ENCODE measurements at regions not wholly inside any gene's neighbourhood (a gene's known extent, or its start where the extent isn't known, plus 50 kb on each side); places are given as distances from the start of the nearest gene placed in this dataset.
"Not testable (repeated sequence)": the region's sequence is repeated elsewhere in the genome, so short reads cannot be mapped to it uniquely, and the experiment has no call there.

GRCh38 chr12:73677520-73678291 lies 859.9 kb upstream of the ATXN7L3B start:
- no peak for DNase-seq (ENCODE audit: low read depth)

GRCh38 chr12:73678335-73678734 lies 859.3 kb upstream of the ATXN7L3B start:
- no peak for DNase-seq (ENCODE audit: low read depth)

- no peak for DNase-seq (ENCODE audit: low read depth)
Measured at GRCh38 chr12:73699318-73699717, 838.3 kb upstream of the ATXN7L3B start.

GRCh38 chr12:73714655-73715054 lies 823.0 kb upstream of the ATXN7L3B start:
- DNase-seq (ENCODE audit: low read depth) = no peak

- not testable (repeated sequence) for DNase-seq (ENCODE audit: low read depth)
Measured at GRCh38 chr12:73716143-73716542, 821.5 kb upstream of the ATXN7L3B start.

DNA sequence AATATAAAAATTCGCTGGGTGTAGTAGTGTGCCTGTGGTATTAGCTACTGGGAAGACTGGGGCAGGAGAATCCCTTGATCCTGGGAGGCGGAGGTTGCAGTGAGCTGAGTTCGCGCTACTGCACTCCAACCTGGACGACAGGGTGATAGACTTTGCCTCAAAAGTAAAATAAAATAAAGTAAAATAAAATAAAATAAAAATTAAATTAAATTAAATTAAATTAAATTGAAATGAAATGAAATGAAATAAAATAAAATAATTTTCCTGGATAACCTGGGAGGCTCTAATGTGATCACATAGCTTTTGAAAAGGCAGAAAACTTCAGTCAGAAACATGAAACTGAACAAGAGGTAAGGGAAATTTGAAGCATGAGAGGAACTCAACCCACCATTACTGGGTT lies 818.4 kb upstream of the ATXN7L3B start:
- DNase-seq (ENCODE audit: low read depth) = no peak

- no peak for DNase-seq (ENCODE audit: low read depth)
Measured at GRCh38 chr12:73726881-73727280, 810.8 kb upstream of the ATXN7L3B start.

DNA sequence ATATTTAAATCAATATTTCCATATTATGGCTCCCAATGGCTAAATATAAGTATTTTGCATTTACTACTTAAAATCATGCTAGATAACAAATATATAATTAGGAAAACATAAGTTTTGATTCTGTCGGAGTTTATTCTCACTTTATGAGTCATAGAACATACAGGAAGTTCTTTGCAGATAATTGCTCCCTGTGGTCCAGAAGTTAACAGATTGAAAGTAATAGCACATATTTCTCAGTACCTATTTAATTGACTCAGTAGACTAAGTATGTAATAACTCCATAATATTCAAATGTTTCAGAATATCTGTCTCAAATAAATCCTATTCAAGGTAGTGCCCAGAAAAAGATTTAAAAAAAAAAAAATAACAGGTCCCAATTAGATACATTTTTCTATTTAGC lies 806.0 kb upstream of the ATXN7L3B start:
- DNase-seq (ENCODE audit: low read depth) = no peak

DNA sequence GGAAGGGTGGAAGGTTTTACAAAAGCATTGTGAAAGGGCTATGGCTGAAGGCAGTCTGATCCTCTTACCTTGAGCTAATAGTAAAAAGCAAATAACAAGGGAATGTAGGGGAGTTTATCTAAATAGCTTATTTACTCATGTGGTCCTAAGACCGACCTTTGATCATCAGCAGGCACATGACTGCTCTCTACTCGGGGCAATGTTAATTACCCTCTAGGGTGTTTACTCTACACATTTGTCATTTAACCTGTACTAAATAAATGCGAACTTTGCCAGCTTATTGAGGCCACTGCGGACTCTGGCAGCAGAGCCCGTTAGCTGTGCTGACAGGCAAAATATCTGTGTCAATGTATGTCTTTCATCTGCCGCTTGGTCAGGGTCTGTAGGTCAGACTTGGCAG lies 768.3 kb upstream of the ATXN7L3B start:
- DNase-seq (ENCODE audit: low read depth) = no peak

DNA sequence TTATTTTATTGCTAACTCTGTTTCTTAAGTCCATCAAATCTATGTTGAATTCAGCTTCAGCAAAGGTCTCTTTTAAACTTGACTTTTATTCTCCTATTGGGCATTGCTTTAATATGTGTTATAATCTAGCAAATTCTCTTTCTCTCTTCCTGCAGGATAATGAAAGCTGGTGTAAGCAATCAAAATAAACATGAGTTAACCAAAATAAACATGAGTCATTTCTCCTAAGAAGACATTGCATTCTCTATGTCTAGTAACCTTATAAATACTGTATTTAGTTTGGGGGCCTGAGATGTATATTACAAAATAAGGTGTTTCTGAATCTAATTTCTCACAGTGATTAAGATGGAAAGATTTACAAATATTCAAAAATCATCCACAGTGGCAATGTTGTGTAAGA lies 739.1 kb upstream of the ATXN7L3B start:
- no peak for DNase-seq (ENCODE audit: low read depth)

DNA sequence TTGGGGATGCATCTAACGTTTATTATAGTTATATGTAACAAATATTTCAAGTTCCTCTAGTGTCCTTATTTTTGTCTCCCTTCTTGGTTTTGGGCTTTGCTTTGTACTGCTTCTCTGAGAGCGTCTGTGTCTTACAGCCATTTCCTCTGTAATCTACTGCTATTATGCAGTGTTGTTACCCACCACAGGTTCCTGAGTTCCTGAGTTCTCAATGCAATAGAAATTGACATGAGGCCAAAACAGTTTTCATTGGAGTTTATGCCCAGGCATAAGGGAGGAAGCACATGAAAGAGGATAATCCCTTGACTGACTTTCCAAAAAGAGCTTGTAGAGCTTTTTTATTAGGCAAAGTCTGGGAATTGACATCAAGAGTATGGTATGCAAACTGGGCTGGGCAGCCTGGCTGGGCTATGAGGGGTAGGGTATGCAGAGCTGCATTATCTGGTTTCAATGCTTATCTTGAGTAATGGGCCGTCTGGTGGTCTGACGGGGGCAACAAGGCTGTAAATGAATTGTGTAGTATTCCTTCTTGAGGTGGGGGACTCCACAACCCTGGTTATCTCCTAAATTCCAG lies 722.5 kb upstream of the ATXN7L3B start:
- no peak for DNase-seq (ENCODE audit: low read depth)

- no peak for DNase-seq (ENCODE audit: low read depth)
Measured at GRCh38 chr12:73817161-73817560, 720.5 kb upstream of the ATXN7L3B start.

DNA sequence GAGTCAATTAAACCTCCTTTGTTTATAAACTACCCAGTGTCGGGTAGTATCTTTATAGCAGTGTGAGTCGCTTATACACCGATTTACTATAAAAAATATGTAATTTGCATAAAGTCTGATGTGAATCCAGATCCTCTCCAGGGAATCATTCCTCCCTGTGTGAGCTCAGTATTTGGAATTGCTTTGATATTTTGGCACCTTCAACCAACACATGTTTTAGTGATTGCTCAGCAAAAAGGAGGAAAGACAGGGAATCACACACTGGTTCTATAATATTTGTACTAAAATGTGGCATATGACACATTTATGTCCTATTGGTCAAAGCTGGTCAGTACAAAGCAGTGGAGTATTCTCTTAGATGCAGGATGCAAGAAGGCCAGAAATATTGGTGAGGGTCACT lies 703.9 kb upstream of the ATXN7L3B start:
- no peak for DNase-seq (ENCODE audit: low read depth)

DNA sequence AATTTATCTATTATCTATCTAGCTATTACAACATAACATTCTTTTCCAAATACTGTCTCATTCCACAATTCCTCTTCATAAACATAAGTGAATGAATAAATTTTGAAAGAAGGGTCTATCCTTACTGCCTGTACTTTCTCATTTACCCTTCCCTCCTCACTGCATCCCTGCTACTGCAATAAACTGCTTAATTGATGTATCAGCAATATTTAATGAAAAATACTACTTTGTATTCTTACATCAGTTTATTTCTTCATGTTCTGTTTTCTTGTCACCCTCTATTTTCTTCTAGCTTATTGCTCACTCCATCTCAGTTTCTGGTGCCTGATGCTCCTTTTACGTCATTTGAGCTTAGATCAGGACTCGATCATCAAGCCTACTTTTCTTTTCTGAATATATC lies 695.7 kb upstream of the ATXN7L3B start:
- DNase-seq (ENCODE audit: low read depth) = no peak

GRCh38 chr12:73863546-73863945 lies 674.1 kb upstream of the ATXN7L3B start:
- no peak for DNase-seq (ENCODE audit: low read depth)

DNA sequence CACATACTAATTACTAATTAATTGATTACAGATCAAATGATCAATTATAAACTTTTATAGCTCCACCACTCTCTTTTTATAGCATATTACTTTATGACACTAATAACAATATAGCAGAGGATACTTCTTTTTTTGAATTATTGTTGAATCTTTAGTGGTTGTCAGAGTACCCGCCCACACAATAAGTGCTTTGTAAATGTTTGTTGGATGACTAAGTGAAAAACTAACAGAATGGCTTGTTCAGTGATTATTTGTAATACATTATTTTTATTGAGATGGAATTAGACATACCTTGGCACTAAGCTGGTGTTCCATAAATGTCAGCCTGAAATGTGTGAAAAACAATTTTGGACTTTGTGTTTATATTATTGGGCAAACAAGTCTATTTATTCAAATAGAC lies 670.5 kb upstream of the ATXN7L3B start:
- no peak for DNase-seq (ENCODE audit: low read depth)

DNA sequence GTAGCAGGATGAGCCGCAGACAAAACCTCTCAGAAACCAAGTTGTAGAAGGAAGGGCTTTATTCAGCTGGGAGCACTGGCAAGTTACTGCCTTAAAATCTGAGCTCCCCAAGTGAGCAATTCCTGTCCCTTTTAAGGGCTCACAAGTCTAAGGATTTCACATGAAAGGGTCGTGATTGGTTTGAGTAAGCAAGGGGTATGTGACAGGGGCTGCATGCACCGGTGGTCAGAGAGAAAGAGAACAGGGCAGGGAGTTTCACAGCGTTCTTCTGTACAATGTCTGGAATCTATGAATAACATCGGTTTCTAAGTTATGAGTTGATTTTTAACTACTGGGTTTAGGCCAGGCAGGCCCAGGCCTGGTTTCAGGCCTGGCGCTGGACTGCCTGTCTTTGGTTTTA lies 660.3 kb upstream of the ATXN7L3B start:
- DNase-seq (ENCODE audit: low read depth) = not testable (repeated sequence)

DNA sequence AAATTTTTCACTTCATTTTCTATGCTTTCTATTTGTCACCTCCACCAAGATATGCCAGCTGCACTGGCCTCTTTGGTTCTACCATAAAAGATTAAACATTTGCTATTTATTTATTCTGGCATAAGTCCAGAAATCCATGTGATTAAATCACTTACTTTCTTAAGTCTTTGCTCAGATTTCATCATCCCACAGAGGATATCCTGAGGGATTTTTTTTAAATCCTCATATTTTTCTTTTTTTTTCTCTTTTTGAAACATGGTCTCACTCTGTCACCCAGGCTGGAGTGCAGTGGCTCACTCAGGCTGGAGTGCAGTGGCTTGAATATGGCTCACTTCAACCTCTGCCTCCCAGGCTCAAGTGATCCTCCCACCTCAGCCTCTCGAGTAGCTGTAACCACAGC lies 645.4 kb upstream of the ATXN7L3B start:
- no peak for DNase-seq (ENCODE audit: low read depth)

DNA sequence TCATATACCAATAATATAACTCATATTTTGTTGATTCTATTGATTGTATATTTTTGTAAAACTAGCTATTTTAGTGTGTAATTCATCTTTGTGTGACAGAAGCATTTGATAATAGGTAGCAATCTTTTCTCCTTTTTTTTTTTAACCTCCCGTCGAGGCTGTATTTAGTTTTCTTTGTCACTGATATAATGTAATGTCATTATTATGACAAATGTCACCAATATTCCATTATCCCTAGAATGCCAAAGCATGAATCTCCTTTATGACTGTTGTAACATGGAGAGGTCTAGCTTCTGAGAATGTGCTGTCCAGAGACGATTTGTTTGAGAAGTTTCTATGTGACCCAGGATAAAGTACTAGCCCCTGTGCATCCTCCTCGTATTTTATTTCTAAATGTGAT lies 639.0 kb upstream of the ATXN7L3B start:
- no peak for DNase-seq (ENCODE audit: low read depth)

GRCh38 chr12:73902260-73902659 lies 635.4 kb upstream of the ATXN7L3B start:
- no peak for DNase-seq (ENCODE audit: low read depth)

DNA sequence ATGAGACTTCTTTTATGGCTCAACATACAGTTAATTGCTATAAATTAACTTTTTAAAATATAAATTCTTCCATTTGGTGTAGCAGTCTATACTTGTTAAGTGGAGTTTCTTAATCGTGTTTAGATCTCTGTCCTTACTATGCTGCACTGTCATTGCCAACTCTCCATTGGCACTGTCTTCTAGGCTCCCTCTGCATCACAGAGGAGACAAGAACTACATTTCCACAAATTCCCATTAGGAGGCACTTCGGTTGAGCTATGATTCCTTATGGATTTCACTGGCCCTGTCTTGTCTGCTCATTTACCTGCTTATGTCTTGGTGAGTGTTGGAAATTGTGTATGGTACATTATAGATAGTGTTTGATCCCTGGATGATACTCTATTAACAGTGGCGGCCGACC lies 630.9 kb upstream of the ATXN7L3B start:
- no peak for DNase-seq (ENCODE audit: low read depth)

DNA sequence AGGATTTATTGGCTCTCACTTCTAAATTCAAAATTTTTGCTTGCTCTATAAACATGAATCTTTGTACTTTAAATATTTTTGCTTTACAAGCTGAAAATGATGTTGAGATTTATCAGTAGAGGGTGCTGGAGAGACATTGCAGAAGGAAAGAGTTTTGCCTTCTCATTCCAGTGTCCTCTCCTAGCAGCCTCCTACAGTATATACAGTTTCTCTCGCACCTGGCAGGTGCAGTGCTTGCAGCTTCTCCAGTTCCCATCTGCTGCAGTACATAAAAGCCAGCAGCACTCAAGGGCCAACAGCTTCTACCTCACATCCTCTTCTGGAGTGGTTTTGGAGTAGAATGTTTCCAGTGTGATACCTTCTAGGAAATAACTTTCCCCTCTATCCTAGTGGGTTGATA lies 601.8 kb upstream of the ATXN7L3B start:
- DNase-seq (ENCODE audit: low read depth) = no peak

DNA sequence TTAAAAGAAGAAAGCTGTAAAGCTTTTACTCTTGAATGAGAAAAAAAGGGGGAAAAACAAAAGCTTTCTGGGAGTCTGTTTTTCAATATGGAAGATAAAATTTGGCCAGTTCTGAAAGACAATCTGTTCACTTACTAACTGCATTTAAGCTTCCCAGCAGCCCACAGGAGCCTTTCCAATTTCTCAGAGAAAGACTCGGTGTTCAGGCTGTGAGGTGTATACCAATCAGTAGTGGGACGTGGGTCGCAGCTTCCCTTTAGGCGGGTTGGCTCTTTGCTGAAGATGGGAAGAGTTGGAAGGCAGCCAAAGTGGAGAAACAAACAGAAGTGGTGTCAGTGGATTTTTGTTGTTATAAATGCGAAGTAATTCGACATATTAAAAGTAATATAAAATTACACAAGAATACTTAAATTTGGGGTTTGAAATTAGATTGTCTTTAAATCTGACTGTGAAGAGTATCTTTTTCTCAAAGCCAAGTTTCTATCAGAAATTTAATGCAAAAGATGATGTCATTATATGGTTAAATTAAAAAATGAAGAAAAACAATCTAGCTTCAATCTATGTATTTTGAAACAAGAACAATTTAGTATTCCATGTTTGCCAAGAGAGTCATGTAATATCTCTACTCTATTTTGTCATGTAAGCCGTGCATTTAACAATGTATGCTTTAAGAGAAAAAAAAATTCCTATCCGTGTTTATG lies 590.2 kb upstream of the ATXN7L3B start:
- no peak for DNase-seq (ENCODE audit: low read depth)

All from forelimb muscle (tissue), 1 donor.